Liver (tissue), 3 donors: ENCODE measurements at regions not wholly inside any gene's neighbourhood (a gene's known extent, or its start where the extent isn't known, plus 50 kb on each side); places are given as distances from the start of the nearest gene placed in this dataset.
"Not testable (repeated sequence)": the region's sequence is repeated elsewhere in the genome, so short reads cannot be mapped to it uniquely, and the experiment has no call there.

Experiments used
- EGR1 ChIP-seq, 2 donors: IDR thresholded peaks; 2 replicates each; pipeline ENCODE4 v1.6.1; 2016 to 2018; ENCODE audit warnings: antibody characterized with exemption in 2 of 2, low read depth in 2 of 2
- FOXA1 ChIP-seq: IDR thresholded peaks from 2 replicates; pipeline ENCODE4 v1.6.1; 2016; ENCODE audit warnings: antibody characterized with exemption
- GABPA ChIP-seq, 2 donors: IDR thresholded peaks in 1 of 2; conservative IDR thresholded peaks in 1 of 2; 2 replicates each; pipeline ENCODE4 v1.6.1; 2016; ENCODE audit warnings: antibody characterized with exemption in 2 of 2, mild to moderate bottlenecking in 1 of 2, moderate library complexity in 1 of 2
- JUND ChIP-seq, 2 donors: IDR thresholded peaks; 2 replicates each; pipeline ENCODE4 v1.6.1; 2016; ENCODE audit warnings: antibody characterized with exemption in 2 of 2
- RAD21 ChIP-seq, 2 donors: IDR thresholded peaks; 2 replicates each; pipeline ENCODE4 v1.6.1; 2016; ENCODE audit warnings: antibody characterized with exemption in 2 of 2, mild to moderate bottlenecking in 2 of 2
- TAF1 ChIP-seq: conservative IDR thresholded peaks from 2 replicates; pipeline ENCODE4 v1.6.1; 2016; ENCODE audit warnings: antibody characterized with exemption, mild to moderate bottlenecking
- YY1 ChIP-seq: IDR thresholded peaks from 2 replicates; pipeline ENCODE4 v1.6.1; 2016; ENCODE audit warnings: antibody characterized with exemption, mild to moderate bottlenecking
- TF ChIP-seq, protein P1 (sequence below): fragments of 150-350 bp; IDR thresholded peaks from 2 replicates; pipeline ENCODE4 v1.5.1; 2017; ENCODE audit warnings: improper control_type of control experiment, low read depth, low read length; ENCODE audit not compliant: missing input control
- TF ChIP-seq, protein P2 (sequence below): IDR thresholded peaks from 2 replicates; pipeline ENCODE4 v1.6.1; 2016; ENCODE audit warnings: antibody characterized with exemption, mild to moderate bottlenecking
- TF ChIP-seq, protein P3 (sequence below): IDR thresholded peaks from 2 replicates; pipeline ENCODE4 v1.6.1; 2016; ENCODE audit warnings: antibody characterized with exemption
- TF ChIP-seq, protein P4 (sequence below): IDR thresholded peaks from 2 replicates; pipeline ENCODE4 v1.6.1; 2016; ENCODE audit warnings: antibody characterized with exemption
- TF ChIP-seq, protein P5 (sequence below): IDR thresholded peaks from 2 replicates; pipeline ENCODE4 v1.6.1; 2016; ENCODE audit warnings: antibody characterized with exemption
- donor health status: healthy.
- donor health status: healthy.

DNA sequence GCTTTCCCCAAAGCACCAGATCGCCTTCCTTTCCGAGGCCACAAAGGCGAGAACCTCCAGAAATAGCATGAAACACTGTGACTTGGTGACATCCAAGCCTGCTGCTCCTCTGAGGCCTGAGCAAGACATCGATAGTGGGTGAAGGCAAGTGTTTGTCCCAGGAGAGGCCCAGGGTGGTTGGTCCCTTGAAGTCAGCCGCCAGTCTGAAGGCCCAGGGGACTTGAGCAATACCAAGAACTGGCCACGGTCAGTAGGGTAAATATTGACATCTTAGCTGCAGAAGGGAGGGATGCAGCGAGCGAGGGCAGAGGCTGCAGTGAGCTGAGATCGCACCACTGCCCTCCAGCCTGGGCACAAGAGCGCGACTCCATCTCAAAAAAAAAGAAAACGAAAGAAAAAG, 1533.5 kb downstream of the REEP3 start:
- TF ChIP-seq, protein P1, sequence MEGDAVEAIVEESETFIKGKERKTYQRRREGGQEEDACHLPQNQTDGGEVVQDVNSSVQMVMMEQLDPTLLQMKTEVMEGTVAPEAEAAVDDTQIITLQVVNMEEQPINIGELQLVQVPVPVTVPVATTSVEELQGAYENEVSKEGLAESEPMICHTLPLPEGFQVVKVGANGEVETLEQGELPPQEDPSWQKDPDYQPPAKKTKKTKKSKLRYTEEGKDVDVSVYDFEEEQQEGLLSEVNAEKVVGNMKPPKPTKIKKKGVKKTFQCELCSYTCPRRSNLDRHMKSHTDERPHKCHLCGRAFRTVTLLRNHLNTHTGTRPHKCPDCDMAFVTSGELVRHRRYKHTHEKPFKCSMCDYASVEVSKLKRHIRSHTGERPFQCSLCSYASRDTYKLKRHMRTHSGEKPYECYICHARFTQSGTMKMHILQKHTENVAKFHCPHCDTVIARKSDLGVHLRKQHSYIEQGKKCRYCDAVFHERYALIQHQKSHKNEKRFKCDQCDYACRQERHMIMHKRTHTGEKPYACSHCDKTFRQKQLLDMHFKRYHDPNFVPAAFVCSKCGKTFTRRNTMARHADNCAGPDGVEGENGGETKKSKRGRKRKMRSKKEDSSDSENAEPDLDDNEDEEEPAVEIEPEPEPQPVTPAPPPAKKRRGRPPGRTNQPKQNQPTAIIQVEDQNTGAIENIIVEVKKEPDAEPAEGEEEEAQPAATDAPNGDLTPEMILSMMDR: not testable (repeated sequence)
- TF ChIP-seq, protein P2, sequence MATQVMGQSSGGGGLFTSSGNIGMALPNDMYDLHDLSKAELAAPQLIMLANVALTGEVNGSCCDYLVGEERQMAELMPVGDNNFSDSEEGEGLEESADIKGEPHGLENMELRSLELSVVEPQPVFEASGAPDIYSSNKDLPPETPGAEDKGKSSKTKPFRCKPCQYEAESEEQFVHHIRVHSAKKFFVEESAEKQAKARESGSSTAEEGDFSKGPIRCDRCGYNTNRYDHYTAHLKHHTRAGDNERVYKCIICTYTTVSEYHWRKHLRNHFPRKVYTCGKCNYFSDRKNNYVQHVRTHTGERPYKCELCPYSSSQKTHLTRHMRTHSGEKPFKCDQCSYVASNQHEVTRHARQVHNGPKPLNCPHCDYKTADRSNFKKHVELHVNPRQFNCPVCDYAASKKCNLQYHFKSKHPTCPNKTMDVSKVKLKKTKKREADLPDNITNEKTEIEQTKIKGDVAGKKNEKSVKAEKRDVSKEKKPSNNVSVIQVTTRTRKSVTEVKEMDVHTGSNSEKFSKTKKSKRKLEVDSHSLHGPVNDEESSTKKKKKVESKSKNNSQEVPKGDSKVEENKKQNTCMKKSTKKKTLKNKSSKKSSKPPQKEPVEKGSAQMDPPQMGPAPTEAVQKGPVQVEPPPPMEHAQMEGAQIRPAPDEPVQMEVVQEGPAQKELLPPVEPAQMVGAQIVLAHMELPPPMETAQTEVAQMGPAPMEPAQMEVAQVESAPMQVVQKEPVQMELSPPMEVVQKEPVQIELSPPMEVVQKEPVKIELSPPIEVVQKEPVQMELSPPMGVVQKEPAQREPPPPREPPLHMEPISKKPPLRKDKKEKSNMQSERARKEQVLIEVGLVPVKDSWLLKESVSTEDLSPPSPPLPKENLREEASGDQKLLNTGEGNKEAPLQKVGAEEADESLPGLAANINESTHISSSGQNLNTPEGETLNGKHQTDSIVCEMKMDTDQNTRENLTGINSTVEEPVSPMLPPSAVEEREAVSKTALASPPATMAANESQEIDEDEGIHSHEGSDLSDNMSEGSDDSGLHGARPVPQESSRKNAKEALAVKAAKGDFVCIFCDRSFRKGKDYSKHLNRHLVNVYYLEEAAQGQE: not testable (repeated sequence)
- TF ChIP-seq JUND (IDR thresholded peaks at IDR 0.05); RAD21 (IDR thresholded peaks at IDR 0.05); GABPA (IDR thresholded peaks at IDR 0.05 in 1 of 2, conservative IDR thresholded peaks at IDR 0.05 in 1 of 2); EGR1 (IDR thresholded peaks at IDR 0.05; ENCODE audit: low read depth in 2 of 2); TAF1; YY1; FOXA1: not testable (repeated sequence)
- TF ChIP-seq, protein P3, sequence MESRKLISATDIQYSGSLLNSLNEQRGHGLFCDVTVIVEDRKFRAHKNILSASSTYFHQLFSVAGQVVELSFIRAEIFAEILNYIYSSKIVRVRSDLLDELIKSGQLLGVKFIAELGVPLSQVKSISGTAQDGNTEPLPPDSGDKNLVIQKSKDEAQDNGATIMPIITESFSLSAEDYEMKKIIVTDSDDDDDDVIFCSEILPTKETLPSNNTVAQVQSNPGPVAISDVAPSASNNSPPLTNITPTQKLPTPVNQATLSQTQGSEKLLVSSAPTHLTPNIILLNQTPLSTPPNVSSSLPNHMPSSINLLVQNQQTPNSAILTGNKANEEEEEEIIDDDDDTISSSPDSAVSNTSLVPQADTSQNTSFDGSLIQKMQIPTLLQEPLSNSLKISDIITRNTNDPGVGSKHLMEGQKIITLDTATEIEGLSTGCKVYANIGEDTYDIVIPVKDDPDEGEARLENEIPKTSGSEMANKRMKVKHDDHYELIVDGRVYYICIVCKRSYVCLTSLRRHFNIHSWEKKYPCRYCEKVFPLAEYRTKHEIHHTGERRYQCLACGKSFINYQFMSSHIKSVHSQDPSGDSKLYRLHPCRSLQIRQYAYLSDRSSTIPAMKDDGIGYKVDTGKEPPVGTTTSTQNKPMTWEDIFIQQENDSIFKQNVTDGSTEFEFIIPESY: not testable (repeated sequence)
- TF ChIP-seq, protein P4, sequence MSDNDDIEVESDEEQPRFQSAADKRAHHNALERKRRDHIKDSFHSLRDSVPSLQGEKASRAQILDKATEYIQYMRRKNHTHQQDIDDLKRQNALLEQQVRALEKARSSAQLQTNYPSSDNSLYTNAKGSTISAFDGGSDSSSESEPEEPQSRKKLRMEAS: not testable (repeated sequence)
- TF ChIP-seq, protein P5, sequence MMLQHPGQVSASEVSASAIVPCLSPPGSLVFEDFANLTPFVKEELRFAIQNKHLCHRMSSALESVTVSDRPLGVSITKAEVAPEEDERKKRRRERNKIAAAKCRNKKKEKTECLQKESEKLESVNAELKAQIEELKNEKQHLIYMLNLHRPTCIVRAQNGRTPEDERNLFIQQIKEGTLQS: not testable (repeated sequence)
